HEK293 (cell line): ENCODE measurements at regions not wholly inside any gene's neighbourhood (a gene's known extent, or its start where the extent isn't known, plus 50 kb on each side); places are given as distances from the start of the nearest gene placed in this dataset.

Experiments
- KLF1 ChIP-seq: fragments of 450-650 bp; formaldehyde crosslinking; IDR thresholded peaks from 2 replicates; pipeline ENCODE4 v1.5.1; 2016; ENCODE audit warnings: missing biosample characterization, missing genetic modification characterization
- ZBTB10 ChIP-seq: fragments of 450-650 bp; formaldehyde crosslinking; IDR thresholded peaks from 2 replicates; pipeline ENCODE4 v1.5.1; 2016; ENCODE audit warnings: missing biosample characterization, missing genetic modification characterization
- ZNF10 ChIP-seq: fragments of 450-650 bp; formaldehyde crosslinking; IDR thresholded peaks from 2 replicates; pipeline ENCODE4 v1.5.1; 2017; ENCODE audit warnings: missing biosample characterization, missing genetic modification characterization
- ZNF138 ChIP-seq: fragments of 450-650 bp; formaldehyde crosslinking; IDR thresholded peaks from 2 replicates; pipeline ENCODE4 v1.5.1; 2016; ENCODE audit warnings: missing biosample characterization, missing genetic modification characterization, borderline replicate concordance
- ZNF24 ChIP-seq: fragments of 450-650 bp; formaldehyde crosslinking; IDR thresholded peaks from 2 replicates; pipeline ENCODE4 v1.5.1; 2016; ENCODE audit warnings: missing biosample characterization, missing genetic modification characterization
- ZNF629 ChIP-seq: fragments of 450-650 bp; formaldehyde crosslinking; IDR thresholded peaks from 2 replicates; pipeline ENCODE4 v1.5.1; 2017; ENCODE audit warnings: missing biosample characterization, missing genetic modification characterization
- ZNF704 ChIP-seq: fragments of 450-650 bp; formaldehyde crosslinking; IDR thresholded peaks from 2 replicates; pipeline ENCODE4 v1.5.1; 2016; ENCODE audit warnings: missing biosample characterization, missing genetic modification characterization
- TF ChIP-seq, protein P1 (sequence below): fragments of 450-650 bp; formaldehyde crosslinking; IDR thresholded peaks from 2 replicates; pipeline ENCODE4 v1.5.1; 2016; ENCODE audit warnings: missing biosample characterization, missing genetic modification characterization
- TF ChIP-seq, protein P2 (sequence below): fragments of 450-650 bp; IDR thresholded peaks from 2 replicates; pipeline ENCODE4 v1.5.1; 2018; ENCODE audit warnings: missing biosample characterization, mild to moderate bottlenecking, missing genetic modification characterization
- TF ChIP-seq, protein P3 (sequence below): fragments of 450-650 bp; formaldehyde crosslinking; IDR thresholded peaks from 2 replicates; pipeline ENCODE4 v1.5.0; 2017; ENCODE audit warnings: missing biosample characterization, missing genetic modification characterization, borderline replicate concordance
- TF ChIP-seq, protein P4 (sequence below): fragments of 450-650 bp; formaldehyde crosslinking; conservative IDR thresholded peaks from 2 replicates; pipeline ENCODE4 v1.5.1; 2016; ENCODE audit warnings: low read depth, missing biosample characterization, missing genetic modification characterization

GRCh38 chr3:167941234-167941995 lies 154.3 kb downstream of the GOLIM4 start:
- TF ChIP-seq ZBTB10 (tag by site-specific recombination), result no peak
- TF ChIP-seq ZNF704 (tag by site-specific recombination), result no peak
- TF ChIP-seq ZNF629 (tag by site-specific recombination), result no peak
- TF ChIP-seq, protein P1, sequence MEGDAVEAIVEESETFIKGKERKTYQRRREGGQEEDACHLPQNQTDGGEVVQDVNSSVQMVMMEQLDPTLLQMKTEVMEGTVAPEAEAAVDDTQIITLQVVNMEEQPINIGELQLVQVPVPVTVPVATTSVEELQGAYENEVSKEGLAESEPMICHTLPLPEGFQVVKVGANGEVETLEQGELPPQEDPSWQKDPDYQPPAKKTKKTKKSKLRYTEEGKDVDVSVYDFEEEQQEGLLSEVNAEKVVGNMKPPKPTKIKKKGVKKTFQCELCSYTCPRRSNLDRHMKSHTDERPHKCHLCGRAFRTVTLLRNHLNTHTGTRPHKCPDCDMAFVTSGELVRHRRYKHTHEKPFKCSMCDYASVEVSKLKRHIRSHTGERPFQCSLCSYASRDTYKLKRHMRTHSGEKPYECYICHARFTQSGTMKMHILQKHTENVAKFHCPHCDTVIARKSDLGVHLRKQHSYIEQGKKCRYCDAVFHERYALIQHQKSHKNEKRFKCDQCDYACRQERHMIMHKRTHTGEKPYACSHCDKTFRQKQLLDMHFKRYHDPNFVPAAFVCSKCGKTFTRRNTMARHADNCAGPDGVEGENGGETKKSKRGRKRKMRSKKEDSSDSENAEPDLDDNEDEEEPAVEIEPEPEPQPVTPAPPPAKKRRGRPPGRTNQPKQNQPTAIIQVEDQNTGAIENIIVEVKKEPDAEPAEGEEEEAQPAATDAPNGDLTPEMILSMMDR (tag by site-specific recombination), result no peak
- TF ChIP-seq, protein P2, sequence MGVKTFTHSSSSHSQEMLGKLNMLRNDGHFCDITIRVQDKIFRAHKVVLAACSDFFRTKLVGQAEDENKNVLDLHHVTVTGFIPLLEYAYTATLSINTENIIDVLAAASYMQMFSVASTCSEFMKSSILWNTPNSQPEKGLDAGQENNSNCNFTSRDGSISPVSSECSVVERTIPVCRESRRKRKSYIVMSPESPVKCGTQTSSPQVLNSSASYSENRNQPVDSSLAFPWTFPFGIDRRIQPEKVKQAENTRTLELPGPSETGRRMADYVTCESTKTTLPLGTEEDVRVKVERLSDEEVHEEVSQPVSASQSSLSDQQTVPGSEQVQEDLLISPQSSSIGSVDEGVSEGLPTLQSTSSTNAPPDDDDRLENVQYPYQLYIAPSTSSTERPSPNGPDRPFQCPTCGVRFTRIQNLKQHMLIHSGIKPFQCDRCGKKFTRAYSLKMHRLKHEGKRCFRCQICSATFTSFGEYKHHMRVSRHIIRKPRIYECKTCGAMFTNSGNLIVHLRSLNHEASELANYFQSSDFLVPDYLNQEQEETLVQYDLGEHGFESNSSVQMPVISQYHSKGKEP (tag by site-specific recombination), result no peak
- TF ChIP-seq ZNF10, result no peak
- TF ChIP-seq KLF1, result no peak
- TF ChIP-seq ZNF138 (tag by site-specific recombination), result no peak
- TF ChIP-seq, protein P3, sequence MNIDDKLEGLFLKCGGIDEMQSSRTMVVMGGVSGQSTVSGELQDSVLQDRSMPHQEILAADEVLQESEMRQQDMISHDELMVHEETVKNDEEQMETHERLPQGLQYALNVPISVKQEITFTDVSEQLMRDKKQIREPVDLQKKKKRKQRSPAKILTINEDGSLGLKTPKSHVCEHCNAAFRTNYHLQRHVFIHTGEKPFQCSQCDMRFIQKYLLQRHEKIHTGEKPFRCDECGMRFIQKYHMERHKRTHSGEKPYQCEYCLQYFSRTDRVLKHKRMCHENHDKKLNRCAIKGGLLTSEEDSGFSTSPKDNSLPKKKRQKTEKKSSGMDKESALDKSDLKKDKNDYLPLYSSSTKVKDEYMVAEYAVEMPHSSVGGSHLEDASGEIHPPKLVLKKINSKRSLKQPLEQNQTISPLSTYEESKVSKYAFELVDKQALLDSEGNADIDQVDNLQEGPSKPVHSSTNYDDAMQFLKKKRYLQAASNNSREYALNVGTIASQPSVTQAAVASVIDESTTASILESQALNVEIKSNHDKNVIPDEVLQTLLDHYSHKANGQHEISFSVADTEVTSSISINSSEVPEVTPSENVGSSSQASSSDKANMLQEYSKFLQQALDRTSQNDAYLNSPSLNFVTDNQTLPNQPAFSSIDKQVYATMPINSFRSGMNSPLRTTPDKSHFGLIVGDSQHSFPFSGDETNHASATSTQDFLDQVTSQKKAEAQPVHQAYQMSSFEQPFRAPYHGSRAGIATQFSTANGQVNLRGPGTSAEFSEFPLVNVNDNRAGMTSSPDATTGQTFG (tag by site-specific recombination), result no peak
- TF ChIP-seq, protein P4, sequence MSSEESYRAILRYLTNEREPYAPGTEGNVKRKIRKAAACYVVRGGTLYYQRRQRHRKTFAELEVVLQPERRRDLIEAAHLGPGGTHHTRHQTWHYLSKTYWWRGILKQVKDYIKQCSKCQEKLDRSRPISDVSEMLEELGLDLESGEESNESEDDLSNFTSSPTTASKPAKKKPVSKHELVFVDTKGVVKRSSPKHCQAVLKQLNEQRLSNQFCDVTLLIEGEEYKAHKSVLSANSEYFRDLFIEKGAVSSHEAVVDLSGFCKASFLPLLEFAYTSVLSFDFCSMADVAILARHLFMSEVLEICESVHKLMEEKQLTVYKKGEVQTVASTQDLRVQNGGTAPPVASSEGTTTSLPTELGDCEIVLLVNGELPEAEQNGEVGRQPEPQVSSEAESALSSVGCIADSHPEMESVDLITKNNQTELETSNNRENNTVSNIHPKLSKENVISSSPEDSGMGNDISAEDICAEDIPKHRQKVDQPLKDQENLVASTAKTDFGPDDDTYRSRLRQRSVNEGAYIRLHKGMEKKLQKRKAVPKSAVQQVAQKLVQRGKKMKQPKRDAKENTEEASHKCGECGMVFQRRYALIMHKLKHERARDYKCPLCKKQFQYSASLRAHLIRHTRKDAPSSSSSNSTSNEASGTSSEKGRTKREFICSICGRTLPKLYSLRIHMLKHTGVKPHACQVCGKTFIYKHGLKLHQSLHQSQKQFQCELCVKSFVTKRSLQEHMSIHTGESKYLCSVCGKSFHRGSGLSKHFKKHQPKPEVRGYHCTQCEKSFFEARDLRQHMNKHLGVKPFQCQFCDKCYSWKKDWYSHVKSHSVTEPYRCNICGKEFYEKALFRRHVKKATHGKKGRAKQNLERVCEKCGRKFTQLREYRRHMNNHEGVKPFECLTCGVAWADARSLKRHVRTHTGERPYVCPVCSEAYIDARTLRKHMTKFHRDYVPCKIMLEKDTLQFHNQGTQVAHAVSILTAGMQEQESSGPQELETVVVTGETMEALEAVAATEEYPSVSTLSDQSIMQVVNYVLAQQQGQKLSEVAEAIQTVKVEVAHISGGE (tag by site-specific recombination), result no peak
- no peak for TF ChIP-seq ZNF24 (tag by site-specific recombination)
